Esophagus muscularis mucosa (tissue), 4 donors: ENCODE measurements at regions not wholly inside any gene's neighbourhood (a gene's known extent, or its start where the extent isn't known, plus 50 kb on each side); places are given as distances from the start of the nearest gene placed in this dataset.

Experiments
- EP300 ChIP-seq: sonication (generic); formaldehyde crosslinking; IDR thresholded peaks from one replicate; pipeline ENCODE4 v1.6.1; 2017; ENCODE audit warnings: antibody characterized with exemption
- POLR2A ChIP-seq: fragments of 450-650 bp; IDR thresholded peaks from one replicate; pipeline ENCODE4 v1.6.1; 2017; ENCODE audit warnings: antibody characterized with exemption, moderate library complexity, mild to moderate bottlenecking, low read depth
- TF ChIP-seq, protein P1 (sequence below), 3 experiments: fragments of 200-600 bp in 2 of 3; fragments of 450-650 bp in 1 of 3; sonication (generic) in 2 of 3; IDR thresholded peaks; one replicate each; pipeline ENCODE4 v1.5.1; 2017 to 2019; ENCODE audit warnings: antibody characterized with exemption in 3 of 3, mild to moderate bottlenecking in 2 of 3, moderate library complexity in 1 of 3

DNA sequence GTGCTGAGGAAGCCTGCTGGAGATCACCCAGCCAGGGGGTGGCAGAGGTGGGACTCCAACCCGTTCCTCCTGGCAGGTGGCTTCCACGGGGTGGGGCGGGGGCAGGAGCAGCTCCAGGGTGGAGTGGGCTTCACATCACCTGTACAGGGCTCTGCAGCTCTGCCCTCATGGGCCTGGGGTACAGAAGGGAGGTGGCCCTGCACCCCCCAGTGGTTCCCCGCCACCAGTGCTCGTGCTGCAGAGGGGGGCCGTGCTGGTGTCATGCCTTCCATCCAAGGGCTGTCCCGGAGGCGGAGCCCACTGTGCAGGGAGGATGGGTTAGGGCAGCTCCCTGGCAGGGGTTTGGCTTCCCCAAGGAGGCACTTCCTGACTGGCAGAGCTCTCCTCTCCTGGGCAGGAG, 76.4 kb upstream of the SHISAL1 start:
- TF ChIP-seq EP300: no peak
- TF ChIP-seq POLR2A: no peak
- TF ChIP-seq, protein P1, sequence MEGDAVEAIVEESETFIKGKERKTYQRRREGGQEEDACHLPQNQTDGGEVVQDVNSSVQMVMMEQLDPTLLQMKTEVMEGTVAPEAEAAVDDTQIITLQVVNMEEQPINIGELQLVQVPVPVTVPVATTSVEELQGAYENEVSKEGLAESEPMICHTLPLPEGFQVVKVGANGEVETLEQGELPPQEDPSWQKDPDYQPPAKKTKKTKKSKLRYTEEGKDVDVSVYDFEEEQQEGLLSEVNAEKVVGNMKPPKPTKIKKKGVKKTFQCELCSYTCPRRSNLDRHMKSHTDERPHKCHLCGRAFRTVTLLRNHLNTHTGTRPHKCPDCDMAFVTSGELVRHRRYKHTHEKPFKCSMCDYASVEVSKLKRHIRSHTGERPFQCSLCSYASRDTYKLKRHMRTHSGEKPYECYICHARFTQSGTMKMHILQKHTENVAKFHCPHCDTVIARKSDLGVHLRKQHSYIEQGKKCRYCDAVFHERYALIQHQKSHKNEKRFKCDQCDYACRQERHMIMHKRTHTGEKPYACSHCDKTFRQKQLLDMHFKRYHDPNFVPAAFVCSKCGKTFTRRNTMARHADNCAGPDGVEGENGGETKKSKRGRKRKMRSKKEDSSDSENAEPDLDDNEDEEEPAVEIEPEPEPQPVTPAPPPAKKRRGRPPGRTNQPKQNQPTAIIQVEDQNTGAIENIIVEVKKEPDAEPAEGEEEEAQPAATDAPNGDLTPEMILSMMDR (IDR thresholded peaks at IDR 0.05): no peak
